ENCODE measurements at regions not wholly inside any gene's neighbourhood (a gene's known extent, or its start where the extent isn't known, plus 50 kb on each side); places are given as distances from the start of the nearest gene placed in this dataset.

DNA sequence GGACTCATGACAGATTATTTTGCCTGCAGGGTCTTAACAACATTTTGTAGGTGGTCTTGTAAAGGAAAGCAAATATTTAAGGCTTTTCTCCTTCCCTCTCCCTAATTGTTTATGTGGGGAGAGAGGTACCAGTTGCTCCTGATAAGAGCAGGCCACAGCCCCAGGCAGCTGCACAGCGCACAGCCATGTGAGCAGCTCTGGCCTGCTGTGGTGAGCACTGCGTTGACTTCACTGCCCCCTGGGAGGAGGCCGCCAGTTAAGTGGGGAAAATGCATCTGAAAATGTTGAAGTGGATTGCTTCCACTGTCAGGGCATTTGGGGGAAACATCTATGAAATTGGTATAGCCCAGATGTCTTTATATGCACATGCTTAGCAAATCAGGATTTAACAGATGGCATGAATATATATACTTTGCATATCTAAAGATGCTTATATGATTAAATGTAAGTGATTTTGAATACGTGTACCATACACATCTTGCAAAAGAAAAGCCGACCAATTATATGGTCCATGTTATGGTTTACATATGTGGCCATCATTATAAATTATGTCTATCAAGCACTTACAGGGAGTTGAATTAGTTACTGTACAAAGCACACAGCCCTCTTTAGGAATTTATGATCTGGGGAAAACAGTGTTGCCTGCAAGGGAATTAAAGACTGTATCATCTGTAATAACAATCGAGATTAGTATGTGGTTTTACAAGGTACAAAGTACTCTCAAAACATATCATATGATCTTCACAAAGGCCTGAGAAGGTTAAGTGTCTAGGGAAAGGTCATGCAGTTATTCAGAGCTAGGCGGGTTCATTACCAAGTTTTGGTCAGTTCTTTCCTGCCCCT lies 132.1 kb downstream of the RHOU start:
- in situ Hi-C loops (cut with HindIII; ENCODE audit: low pct_unique_long_range_greater_than_20kb, low sequenced_read_pairs) (no loop called here), intact Hi-C loops (cut with micrococcal nuclease; ENCODE audit: unreplicated experiment) (no loop called here)
- Histone ChIP-seq H3K27ac (ENCODE audit: low read length) (peak overlapping the region; percentile 80), H3K4me1 (ENCODE audit: control insufficient read depth, insufficient read depth, low read length) (peaks cover 56% of the 10 kb centered on the region), H3K9me3 (ENCODE audit: control insufficient read depth, insufficient read depth, low read depth, low read length) (no peaks in the 10 kb centered on the region), H3K36me3 (ENCODE audit: control insufficient read depth, insufficient read depth, low read length) (no peaks in the 10 kb centered on the region), H3K4me3 (ENCODE audit: low read depth in 2 of 2, low read length in 2 of 2) (no peak overlapping the region), H3K27me3 (ENCODE audit: control insufficient read depth, insufficient read depth, low read length) (no peaks in the 10 kb centered on the region)
- CTCF ChIA-PET: no interaction called here
- BruUV-seq (replicated peaks): no TSS peak
- ATAC-seq (peak; percentile 75), DNase-seq (ENCODE audit: low read depth, low spot score) (no peak)
- TF ChIP-seq TCF7L2 (IDR thresholded peaks at IDR 0.05; ENCODE audit: low read depth, low read length) (no peak), SIN3A (IDR thresholded peaks at IDR 0.05; ENCODE audit: borderline replicate concordance, insufficient read depth, low read depth, low read length) (no peak), POLR2AphosphoS5 (IDR thresholded peaks at IDR 0.05; ENCODE audit: low read depth, low read length) (no peak)
- TF ChIP-seq, protein P1, sequence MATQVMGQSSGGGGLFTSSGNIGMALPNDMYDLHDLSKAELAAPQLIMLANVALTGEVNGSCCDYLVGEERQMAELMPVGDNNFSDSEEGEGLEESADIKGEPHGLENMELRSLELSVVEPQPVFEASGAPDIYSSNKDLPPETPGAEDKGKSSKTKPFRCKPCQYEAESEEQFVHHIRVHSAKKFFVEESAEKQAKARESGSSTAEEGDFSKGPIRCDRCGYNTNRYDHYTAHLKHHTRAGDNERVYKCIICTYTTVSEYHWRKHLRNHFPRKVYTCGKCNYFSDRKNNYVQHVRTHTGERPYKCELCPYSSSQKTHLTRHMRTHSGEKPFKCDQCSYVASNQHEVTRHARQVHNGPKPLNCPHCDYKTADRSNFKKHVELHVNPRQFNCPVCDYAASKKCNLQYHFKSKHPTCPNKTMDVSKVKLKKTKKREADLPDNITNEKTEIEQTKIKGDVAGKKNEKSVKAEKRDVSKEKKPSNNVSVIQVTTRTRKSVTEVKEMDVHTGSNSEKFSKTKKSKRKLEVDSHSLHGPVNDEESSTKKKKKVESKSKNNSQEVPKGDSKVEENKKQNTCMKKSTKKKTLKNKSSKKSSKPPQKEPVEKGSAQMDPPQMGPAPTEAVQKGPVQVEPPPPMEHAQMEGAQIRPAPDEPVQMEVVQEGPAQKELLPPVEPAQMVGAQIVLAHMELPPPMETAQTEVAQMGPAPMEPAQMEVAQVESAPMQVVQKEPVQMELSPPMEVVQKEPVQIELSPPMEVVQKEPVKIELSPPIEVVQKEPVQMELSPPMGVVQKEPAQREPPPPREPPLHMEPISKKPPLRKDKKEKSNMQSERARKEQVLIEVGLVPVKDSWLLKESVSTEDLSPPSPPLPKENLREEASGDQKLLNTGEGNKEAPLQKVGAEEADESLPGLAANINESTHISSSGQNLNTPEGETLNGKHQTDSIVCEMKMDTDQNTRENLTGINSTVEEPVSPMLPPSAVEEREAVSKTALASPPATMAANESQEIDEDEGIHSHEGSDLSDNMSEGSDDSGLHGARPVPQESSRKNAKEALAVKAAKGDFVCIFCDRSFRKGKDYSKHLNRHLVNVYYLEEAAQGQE (IDR thresholded peaks at IDR 0.05; ENCODE audit: insufficient read depth in 1 of 2, low read depth in 2 of 2, low read length in 1 of 2): no peak
- TF ChIP-seq, protein P2, sequence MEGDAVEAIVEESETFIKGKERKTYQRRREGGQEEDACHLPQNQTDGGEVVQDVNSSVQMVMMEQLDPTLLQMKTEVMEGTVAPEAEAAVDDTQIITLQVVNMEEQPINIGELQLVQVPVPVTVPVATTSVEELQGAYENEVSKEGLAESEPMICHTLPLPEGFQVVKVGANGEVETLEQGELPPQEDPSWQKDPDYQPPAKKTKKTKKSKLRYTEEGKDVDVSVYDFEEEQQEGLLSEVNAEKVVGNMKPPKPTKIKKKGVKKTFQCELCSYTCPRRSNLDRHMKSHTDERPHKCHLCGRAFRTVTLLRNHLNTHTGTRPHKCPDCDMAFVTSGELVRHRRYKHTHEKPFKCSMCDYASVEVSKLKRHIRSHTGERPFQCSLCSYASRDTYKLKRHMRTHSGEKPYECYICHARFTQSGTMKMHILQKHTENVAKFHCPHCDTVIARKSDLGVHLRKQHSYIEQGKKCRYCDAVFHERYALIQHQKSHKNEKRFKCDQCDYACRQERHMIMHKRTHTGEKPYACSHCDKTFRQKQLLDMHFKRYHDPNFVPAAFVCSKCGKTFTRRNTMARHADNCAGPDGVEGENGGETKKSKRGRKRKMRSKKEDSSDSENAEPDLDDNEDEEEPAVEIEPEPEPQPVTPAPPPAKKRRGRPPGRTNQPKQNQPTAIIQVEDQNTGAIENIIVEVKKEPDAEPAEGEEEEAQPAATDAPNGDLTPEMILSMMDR (IDR thresholded peaks at IDR 0.05): no peak
- POLR2A ChIA-PET: no interaction called here

DNA sequence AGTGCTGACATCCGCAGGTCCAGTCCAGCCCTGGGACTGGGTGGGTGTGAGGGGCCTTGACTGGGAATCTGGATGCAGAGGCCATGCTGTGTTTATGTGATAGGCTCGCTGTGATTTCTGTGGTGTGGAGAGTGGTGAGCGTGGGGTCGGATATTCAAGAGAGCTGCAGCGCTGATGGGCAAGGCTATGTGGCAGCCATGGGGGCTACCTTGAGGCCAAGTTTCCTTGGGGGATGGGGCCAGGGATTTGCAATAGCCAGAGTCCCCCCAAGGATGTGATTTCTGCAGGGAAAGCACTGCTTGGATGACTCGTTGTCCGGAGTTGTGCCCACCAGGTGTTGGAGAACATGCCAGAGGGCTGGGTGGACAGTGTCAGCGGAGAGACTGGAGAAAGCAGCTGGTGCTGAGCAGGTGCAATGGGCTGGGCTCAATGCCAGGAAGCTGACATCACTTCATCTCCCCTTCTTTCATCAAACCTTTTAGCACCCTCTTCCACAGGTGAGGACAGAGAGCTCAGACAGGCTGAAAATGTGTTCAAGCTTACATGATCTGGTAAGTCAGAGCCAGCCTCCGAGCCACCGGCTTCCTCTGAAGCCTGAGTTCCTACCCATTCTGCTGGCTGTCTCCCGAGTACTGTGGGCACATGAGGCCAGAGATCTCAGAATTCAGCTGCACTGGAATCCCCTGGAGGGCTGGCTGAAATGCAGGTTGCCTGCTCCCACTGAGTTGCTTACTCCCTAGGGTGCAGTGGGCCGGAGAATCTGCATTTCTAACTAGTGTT lies 132.9 kb downstream of the RHOU start:
- Histone ChIP-seq H3K27ac (ENCODE audit: low read length) (peak overlapping the region; percentile 80), H3K4me3 (ENCODE audit: low read depth in 2 of 2, low read length in 2 of 2) (no peak overlapping the region), H3K4me1 (ENCODE audit: control insufficient read depth, insufficient read depth, low read length) (peaks cover 48% of the 10 kb centered on the region), H3K27me3 (ENCODE audit: control insufficient read depth, insufficient read depth, low read length) (no peaks in the 10 kb centered on the region), H3K9me3 (ENCODE audit: control insufficient read depth, insufficient read depth, low read depth, low read length) (no peaks in the 10 kb centered on the region), H3K36me3 (ENCODE audit: control insufficient read depth, insufficient read depth, low read length) (no peaks in the 10 kb centered on the region)
- POLR2A ChIA-PET: no interaction called here
- BruUV-seq (replicated peaks): no TSS peak
- intact Hi-C loops (cut with micrococcal nuclease; ENCODE audit: unreplicated experiment): no loop called here
- TF ChIP-seq POLR2AphosphoS5 (IDR thresholded peaks at IDR 0.05; ENCODE audit: low read depth, low read length): no peak
- no peak for TF ChIP-seq TCF7L2 (IDR thresholded peaks at IDR 0.05; ENCODE audit: low read depth, low read length)
- TF ChIP-seq SIN3A (IDR thresholded peaks at IDR 0.05; ENCODE audit: borderline replicate concordance, insufficient read depth, low read depth, low read length): no peak
- TF ChIP-seq, protein P2 (IDR thresholded peaks at IDR 0.05): no peak
- TF ChIP-seq, protein P1 (IDR thresholded peaks at IDR 0.05; ENCODE audit: insufficient read depth in 1 of 2, low read depth in 2 of 2, low read length in 1 of 2): no peak
- in situ Hi-C loops (cut with HindIII; ENCODE audit: low pct_unique_long_range_greater_than_20kb, low sequenced_read_pairs): no loop called here
- no peak for ATAC-seq
- CTCF ChIA-PET: interaction anchor here (0.6 kb wide), 2 partner anchors 177 to 1410 kb away, joined by 3 read pairs; no protein-coding TSS in a partner anchor
- DNase-seq (ENCODE audit: low read depth, low spot score): no peak

All from Panc1 (cell line).